ENCODE measurements at regions not wholly inside any gene's neighbourhood (a gene's known extent, or its start where the extent isn't known, plus 50 kb on each side); places are given as distances from the start of the nearest gene placed in this dataset.

GRCh38 chr13:61592489-61592888 lies 176.8 kb upstream of the PCDH20 start:
- TF ChIP-seq CTCF (IDR thresholded peaks at IDR 0.05) (no peak), EP300 (IDR thresholded peaks at IDR 0.05) (no peak)

All from esophagus muscularis mucosa (tissue), 3 donors.